GM19351 (cell line): ENCODE measurements at regions not wholly inside any gene's neighbourhood (a gene's known extent, or its start where the extent isn't known, plus 50 kb on each side); places are given as distances from the start of the nearest gene placed in this dataset.
"Not testable (repeated sequence)": the region's sequence is repeated elsewhere in the genome, so short reads cannot be mapped to it uniquely, and the experiment has no call there.

Experiments used
- ATAC-seq: cut with Tn5 transposase; IDR thresholded peaks from one replicate; pipeline ENCODE4 v1.9.1; 2021; ENCODE audit warnings: mild to moderate bottlenecking, moderate library complexity; ENCODE audit not compliant: unreplicated experiment

- not testable (repeated sequence) for ATAC-seq
These were observed 136.2 kb downstream of the IGLL1 start for GRCh38 chr22:23443905-23444304.

- not testable (repeated sequence) for ATAC-seq
These were observed 140.5 kb downstream of the IGLL1 start for GRCh38 chr22:23439581-23439980.

- no peak for ATAC-seq
These were observed 141.9 kb downstream of the IGLL1 start for GRCh38 chr22:23438216-23438615.

- no peak for ATAC-seq
These were observed 142.3 kb downstream of the IGLL1 start for GRCh38 chr22:23437779-23438178.

GRCh38 chr22:23437107-23437395 is 143.0 kb downstream of the IGLL1 start:
- not testable (repeated sequence) for ATAC-seq

- ATAC-seq: not testable (repeated sequence)
These were observed 143.6 kb downstream of the IGLL1 start for GRCh38 chr22:23436354-23437106.

GRCh38 chr22:23435186-23435585 is 144.9 kb downstream of the IGLL1 start:
- not testable (repeated sequence) for ATAC-seq

- ATAC-seq: not testable (repeated sequence)
These were observed 145.8 kb downstream of the IGLL1 start for GRCh38 chr22:23434198-23434830.

GRCh38 chr22:23433127-23434005 is 146.7 kb downstream of the IGLL1 start:
- not testable (repeated sequence) for ATAC-seq

GRCh38 chr22:23432719-23433118 is 147.4 kb downstream of the IGLL1 start:
- not testable (repeated sequence) for ATAC-seq

GRCh38 chr22:23431337-23432072 is 148.6 kb downstream of the IGLL1 start:
- no peak for ATAC-seq

- ATAC-seq: not testable (repeated sequence)
These were observed 155.5 kb downstream of the IGLL1 start for GRCh38 chr22:23424551-23425068.

- ATAC-seq: no peak
These were observed 156.1 kb downstream of the IGLL1 start for GRCh38 chr22:23424031-23424430.

- ATAC-seq: not testable (repeated sequence)
These were observed 157.8 kb downstream of the IGLL1 start for GRCh38 chr22:23422281-23422680.

- ATAC-seq: not testable (repeated sequence)
These were observed 158.8 kb downstream of the IGLL1 start for GRCh38 chr22:23421300-23421699.

- ATAC-seq: no peak
These were observed 160.2 kb downstream of the IGLL1 start for GRCh38 chr22:23419931-23420330.

GRCh38 chr22:23419171-23419570 is 160.9 kb downstream of the IGLL1 start:
- ATAC-seq: no peak

- no peak for ATAC-seq
These were observed 161.8 kb downstream of the IGLL1 start for GRCh38 chr22:23418159-23418788.

- not testable (repeated sequence) for ATAC-seq
These were observed 162.8 kb downstream of the IGLL1 start for GRCh38 chr22:23417327-23417726.

GRCh38 chr22:23416169-23416690 is 163.9 kb downstream of the IGLL1 start:
- not testable (repeated sequence) for ATAC-seq
